MCF 10A (cell line): ENCODE measurements at regions not wholly inside any gene's neighbourhood (a gene's known extent, or its start where the extent isn't known, plus 50 kb on each side); places are given as distances from the start of the nearest gene placed in this dataset.

ENCODE experiments used
- BruUV-seq: library from RNA; stranded (reverse); fragments of 400-500 nt; replicated peaks from 2 replicates; lab custom pipeline; 2021; lab: Mats Ljungman, UMichigan
- CTCF ChIA-PET: fragments of 300-600 bp; sonication (Branson Sonifier 250); formaldehyde crosslinking; extraction: SDS; loops from one replicate; lab custom pipeline; 2021; ENCODE audit warnings: antibody characterized with exemption, inconsistent platforms; lab: Yijun Ruan, JAX
- POLR2A ChIA-PET: fragments of 300-600, 350-650 bp; sonication (Branson Sonifier 250); formaldehyde crosslinking; extraction: SDS; loops from one replicate; lab custom pipeline; 2020; ENCODE audit warnings: antibody characterized with exemption, inconsistent platforms; lab: Yijun Ruan, JAX
- DNase-seq: peaks from one replicate; pipeline ENCODE4 v3.0.0-alpha.2; 2018; ENCODE audit not compliant: unreplicated experiment
- H3K27ac Mint-ChIP-seq: one replicate; pipeline ENCODE4 v1.8.0; 2022; ENCODE audit warnings: mild to moderate bottlenecking, low read depth, mixed read lengths; ENCODE audit not compliant: unreplicated experiment
- H3K27me3 Mint-ChIP-seq: one replicate; pipeline ENCODE4 v1.8.0; 2022; ENCODE audit warnings: mixed read lengths; ENCODE audit not compliant: insufficient read depth, unreplicated experiment
- H3K36me3 Mint-ChIP-seq: one replicate; pipeline ENCODE4 v1.8.0; 2022; ENCODE audit warnings: mild to moderate bottlenecking, moderate library complexity, mixed read lengths; ENCODE audit not compliant: insufficient read depth, unreplicated experiment
- H3K4me1 Mint-ChIP-seq: one replicate; pipeline ENCODE4 v1.8.0; 2022; ENCODE audit warnings: mixed read lengths; ENCODE audit not compliant: insufficient read depth, unreplicated experiment
- H3K4me3 Mint-ChIP-seq: one replicate; pipeline ENCODE4 v1.8.0; 2022; ENCODE audit warnings: mild to moderate bottlenecking, moderate library complexity, mixed read lengths; ENCODE audit not compliant: unreplicated experiment
- H3K9me3 Mint-ChIP-seq: one replicate; pipeline ENCODE4 v1.8.0; 2022; ENCODE audit warnings: mixed read lengths; ENCODE audit not compliant: unreplicated experiment
- intact Hi-C: fragments of 100-400 bp; cut with micrococcal nuclease; formaldehyde crosslinking; loops from 2 replicates; pipeline ENCODE4 v1.14.1; 2022
- TF ChIP-seq, protein P1 (sequence below): fragments of 200-600 bp; IDR thresholded peaks from one replicate; pipeline ENCODE4 v1.8.0; 2022; ENCODE audit warnings: antibody characterized with exemption, mild to moderate bottlenecking; ENCODE audit not compliant: unreplicated experiment

DNA sequence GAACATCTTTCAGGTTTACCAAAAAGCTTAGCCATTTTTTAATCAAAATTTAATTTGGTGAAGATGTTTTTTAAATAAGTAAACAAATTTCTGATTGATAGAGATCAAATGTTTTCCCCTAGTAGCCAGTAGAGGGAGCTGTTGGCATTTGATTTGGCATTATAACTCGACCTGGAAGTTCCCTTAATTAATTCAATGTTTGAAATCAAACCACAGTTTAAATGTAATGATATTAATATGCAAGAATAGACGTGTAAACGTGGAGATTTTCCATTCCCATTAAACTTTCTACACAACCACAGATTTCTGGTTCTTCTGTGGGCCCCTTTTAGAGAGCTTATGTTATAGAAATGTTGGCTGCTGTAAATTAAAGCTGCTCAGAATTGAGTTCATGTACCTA is 148.1 kb upstream of the MPDZ start:
- BruUV-seq: no TSS peak
- no peak overlapping the region for H3K27ac Mint-ChIP-seq
- ChIA-PET POLR2A (interaction anchor here (0.8 to 2.5 kb wide), 8 partner anchors 12 to 1006 kb away, joined by 3 to 10 read pairs (median 4); no protein-coding TSS in a partner anchor), CTCF (interaction anchor here (0.5 to 5.1 kb wide), 59 partner anchors 8 to 1704 kb away, joined by 3 to 64 read pairs (median 3); no protein-coding TSS in a partner anchor)
- no peaks in the 10 kb centered on the region for H3K4me1 Mint-ChIP-seq
- no peaks in the 10 kb centered on the region for H3K27me3 Mint-ChIP-seq
- H3K36me3 Mint-ChIP-seq: no peaks in the 10 kb centered on the region
- TF ChIP-seq, protein P1, sequence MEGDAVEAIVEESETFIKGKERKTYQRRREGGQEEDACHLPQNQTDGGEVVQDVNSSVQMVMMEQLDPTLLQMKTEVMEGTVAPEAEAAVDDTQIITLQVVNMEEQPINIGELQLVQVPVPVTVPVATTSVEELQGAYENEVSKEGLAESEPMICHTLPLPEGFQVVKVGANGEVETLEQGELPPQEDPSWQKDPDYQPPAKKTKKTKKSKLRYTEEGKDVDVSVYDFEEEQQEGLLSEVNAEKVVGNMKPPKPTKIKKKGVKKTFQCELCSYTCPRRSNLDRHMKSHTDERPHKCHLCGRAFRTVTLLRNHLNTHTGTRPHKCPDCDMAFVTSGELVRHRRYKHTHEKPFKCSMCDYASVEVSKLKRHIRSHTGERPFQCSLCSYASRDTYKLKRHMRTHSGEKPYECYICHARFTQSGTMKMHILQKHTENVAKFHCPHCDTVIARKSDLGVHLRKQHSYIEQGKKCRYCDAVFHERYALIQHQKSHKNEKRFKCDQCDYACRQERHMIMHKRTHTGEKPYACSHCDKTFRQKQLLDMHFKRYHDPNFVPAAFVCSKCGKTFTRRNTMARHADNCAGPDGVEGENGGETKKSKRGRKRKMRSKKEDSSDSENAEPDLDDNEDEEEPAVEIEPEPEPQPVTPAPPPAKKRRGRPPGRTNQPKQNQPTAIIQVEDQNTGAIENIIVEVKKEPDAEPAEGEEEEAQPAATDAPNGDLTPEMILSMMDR: peak; percentile 69
- H3K9me3 Mint-ChIP-seq: no peaks in the 10 kb centered on the region
- no peak overlapping the region for H3K4me3 Mint-ChIP-seq
- intact Hi-C loops: loop anchor here (1.0 to 5.0 kb wide), 7 partner anchors 75 to 1710 kb away; no protein-coding TSS in a partner anchor
- DNase-seq: peak; percentile 67

DNA sequence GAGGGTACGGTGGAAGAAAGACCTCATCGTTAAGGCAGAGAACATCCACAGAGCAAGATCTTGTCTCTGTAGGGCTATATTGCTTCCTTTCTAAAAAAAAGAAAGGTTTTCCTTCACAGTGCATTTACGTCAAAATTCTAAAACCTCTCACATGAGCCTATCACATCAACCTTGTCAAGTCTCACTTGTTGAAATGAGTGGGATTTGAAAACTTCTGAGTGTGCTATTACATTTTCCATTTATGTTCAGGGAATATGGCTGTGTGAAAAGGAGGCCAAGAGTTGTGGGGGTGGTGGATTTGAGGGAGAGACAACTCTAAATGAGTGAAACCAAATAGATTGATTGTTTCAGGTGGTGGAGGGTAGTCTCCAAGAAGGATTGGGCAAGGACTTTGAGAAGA is 147.1 kb upstream of the MPDZ start:
- intact Hi-C loops: loop anchor here (1.0 to 5.0 kb wide), 7 partner anchors 74 to 1711 kb away; no protein-coding TSS in a partner anchor
- H3K9me3 Mint-ChIP-seq: no peaks in the 10 kb centered on the region
- no peak overlapping the region for H3K4me3 Mint-ChIP-seq
- no peak for DNase-seq
- no TSS peak for BruUV-seq
- no peaks in the 10 kb centered on the region for H3K4me1 Mint-ChIP-seq
- TF ChIP-seq, protein P1: no peak
- no peaks in the 10 kb centered on the region for H3K27me3 Mint-ChIP-seq
- CTCF ChIA-PET: interaction anchor here (0.6 to 5.1 kb wide), 18 partner anchors 9 to 1230 kb away, joined by 3 to 64 read pairs (median 7); no protein-coding TSS in a partner anchor
- POLR2A ChIA-PET: interaction anchor here (2.5 kb wide), 1 partner anchor 886 kb away, joined by 10 read pairs; no protein-coding TSS in a partner anchor
- no peaks in the 10 kb centered on the region for H3K36me3 Mint-ChIP-seq
- no peak overlapping the region for H3K27ac Mint-ChIP-seq

DNA sequence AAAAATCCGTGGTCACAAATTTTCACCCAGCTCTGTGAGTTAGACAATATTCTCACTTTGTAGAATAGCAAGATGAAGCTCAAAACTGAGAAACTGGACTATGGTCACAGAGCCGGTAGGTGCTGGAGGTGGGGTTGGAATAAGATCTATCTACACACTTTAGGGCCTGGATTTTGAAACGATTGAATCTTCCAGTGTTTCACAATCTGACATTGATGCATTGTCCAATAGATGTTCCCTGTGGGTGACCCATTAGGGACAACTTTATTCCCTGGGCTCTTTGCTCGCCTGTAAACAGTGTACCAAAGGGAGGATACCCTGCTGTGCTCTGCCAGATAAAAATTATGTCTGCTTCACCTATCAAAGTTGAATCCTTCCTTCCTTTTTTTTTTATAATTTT is 145.4 kb upstream of the MPDZ start:
- DNase-seq: no peak
- no TSS peak for BruUV-seq
- H3K4me1 Mint-ChIP-seq: no peaks in the 10 kb centered on the region
- ChIA-PET POLR2A (no interaction called here), CTCF (interaction anchor here (0.6 to 1.3 kb wide), 7 partner anchors 28 to 1002 kb away, joined by 3 to 4 read pairs (median 3); no protein-coding TSS in a partner anchor)
- H3K4me3 Mint-ChIP-seq: no peak overlapping the region
- no peak overlapping the region for H3K27ac Mint-ChIP-seq
- H3K27me3 Mint-ChIP-seq: no peaks in the 10 kb centered on the region
- H3K9me3 Mint-ChIP-seq: no peaks in the 10 kb centered on the region
- no peaks in the 10 kb centered on the region for H3K36me3 Mint-ChIP-seq
- TF ChIP-seq, protein P1: no peak
- intact Hi-C loops: loop anchor here (5.0 kb wide), 4 partner anchors 73 to 1712 kb away; no protein-coding TSS in a partner anchor

DNA sequence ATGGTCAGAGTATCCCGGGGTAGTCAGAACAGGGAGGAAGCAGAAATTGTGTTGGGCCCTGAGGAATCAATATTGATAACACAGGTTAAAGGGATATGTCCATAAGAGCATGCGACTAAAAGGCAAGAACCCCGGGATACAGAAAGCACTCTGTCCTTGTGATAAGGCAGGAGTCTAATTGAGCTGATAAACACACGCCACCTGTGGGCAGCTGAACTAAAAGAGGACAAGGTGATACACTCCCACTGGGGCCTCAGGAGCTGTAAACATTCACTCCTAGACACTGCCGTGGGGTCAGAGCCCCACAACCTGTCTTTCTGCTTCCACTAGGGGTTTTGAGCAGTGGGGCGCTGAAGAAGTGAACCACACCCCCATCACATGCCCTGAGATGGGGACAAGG is 144.7 kb upstream of the MPDZ start:
- Mint-ChIP-seq H3K4me3 (no peak overlapping the region), H3K36me3 (no peaks in the 10 kb centered on the region), H3K27ac (no peak overlapping the region), H3K9me3 (no peaks in the 10 kb centered on the region), H3K4me1 (no peaks in the 10 kb centered on the region), H3K27me3 (no peaks in the 10 kb centered on the region)
- peak; percentile 15 for DNase-seq
- CTCF ChIA-PET: interaction anchor here (0.7 to 1.3 kb wide), 3 partner anchors 76 to 390 kb away, joined by 3 to 4 read pairs (median 3); no protein-coding TSS in a partner anchor
- intact Hi-C loops: no loop called here
- no TSS peak for BruUV-seq
- TF ChIP-seq, protein P1: no peak
- POLR2A ChIA-PET: no interaction called here
